Activated gamma-delta T cell treated with Interleukin-2 at 50 U/mL for 16 hours (primary cell): ENCODE measurements at regions not wholly inside any gene's neighbourhood (a gene's known extent, or its start where the extent isn't known, plus 50 kb on each side); places are given as distances from the start of the nearest gene placed in this dataset.

Source experiments
- DNase-seq: peaks from one replicate; pipeline ENCODE4 v3.0.0-alpha.2; 2020

- no peak for DNase-seq
Observed at GRCh38 chr9:551986-552929, 289.2 kb upstream of the DMRT1 start.

- DNase-seq = no peak
Observed at GRCh38 chr9:555493-555892, 286.0 kb upstream of the DMRT1 start.

GRCh38 chr9:556199-556598 lies 285.3 kb upstream of the DMRT1 start:
- DNase-seq = no peak

GRCh38 chr9:556675-557074 lies 284.8 kb upstream of the DMRT1 start:
- DNase-seq = no peak

- DNase-seq = no peak
Observed at GRCh38 chr9:557601-558201, 283.8 kb upstream of the DMRT1 start.

GRCh38 chr9:561427-561826 lies 280.1 kb upstream of the DMRT1 start:
- DNase-seq = no peak

GRCh38 chr9:563200-563599 lies 278.3 kb upstream of the DMRT1 start:
- no peak for DNase-seq

GRCh38 chr9:565528-565927 lies 276.0 kb upstream of the DMRT1 start:
- DNase-seq = no peak

- DNase-seq = no peak
Observed at GRCh38 chr9:567128-567746, 274.3 kb upstream of the DMRT1 start.

GRCh38 chr9:567747-568305 lies 273.7 kb upstream of the DMRT1 start:
- DNase-seq = no peak

GRCh38 chr9:569296-569695 lies 272.2 kb upstream of the DMRT1 start:
- DNase-seq = no peak

- DNase-seq = no peak
Observed at GRCh38 chr9:570187-570586, 271.3 kb upstream of the DMRT1 start.

GRCh38 chr9:571066-571465 lies 270.4 kb upstream of the DMRT1 start:
- no peak for DNase-seq

- no peak for DNase-seq
Observed at GRCh38 chr9:571741-572140, 269.8 kb upstream of the DMRT1 start.

GRCh38 chr9:573691-574410 lies 267.6 kb upstream of the DMRT1 start:
- DNase-seq = no peak

- DNase-seq = no peak
Observed at GRCh38 chr9:575139-575538, 266.4 kb upstream of the DMRT1 start.

GRCh38 chr9:580652-581342 lies 260.7 kb upstream of the DMRT1 start:
- DNase-seq = no peak

- DNase-seq = no peak
Observed at GRCh38 chr9:581673-582497, 259.6 kb upstream of the DMRT1 start.

GRCh38 chr9:582775-583174 lies 258.7 kb upstream of the DMRT1 start:
- no peak for DNase-seq

GRCh38 chr9:587527-587926 lies 254.0 kb upstream of the DMRT1 start:
- DNase-seq = no peak

GRCh38 chr9:588981-589380 lies 252.5 kb upstream of the DMRT1 start:
- DNase-seq = no peak
